Colon (tissue), 2 donors: ENCODE measurements at regions not wholly inside any gene's neighbourhood (a gene's known extent, or its start where the extent isn't known, plus 50 kb on each side); places are given as distances from the start of the nearest gene placed in this dataset.

Source experiments
- FAIRE-seq: peaks from 2 replicates; lab custom pipeline; 2012; peaks lifted over from hg19 to GRCh38; lab: Jason Lieb, UNC
- donor health status: control.
- donor health status: control.

DNA sequence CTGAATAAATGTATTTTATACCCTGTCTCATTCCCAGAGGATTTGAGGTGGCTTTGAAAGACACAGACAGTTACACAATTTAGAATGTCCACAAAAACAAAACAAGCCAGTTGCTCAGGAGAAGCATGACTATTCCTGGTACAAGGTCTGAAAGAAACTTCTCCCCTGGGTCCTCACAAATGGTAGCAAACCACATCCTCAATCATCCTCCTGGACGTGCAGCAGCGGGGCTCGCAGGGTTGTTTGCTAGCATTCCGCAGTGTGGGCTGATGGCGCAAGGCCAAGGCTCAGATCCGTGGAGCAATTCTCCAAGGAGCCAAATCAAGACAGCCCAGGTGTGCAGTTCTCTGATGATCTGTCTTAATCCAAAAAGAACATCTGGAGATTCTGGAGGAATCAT, 210.3 kb downstream of the ACTL7B start:
- no peak for FAIRE-seq

DNA sequence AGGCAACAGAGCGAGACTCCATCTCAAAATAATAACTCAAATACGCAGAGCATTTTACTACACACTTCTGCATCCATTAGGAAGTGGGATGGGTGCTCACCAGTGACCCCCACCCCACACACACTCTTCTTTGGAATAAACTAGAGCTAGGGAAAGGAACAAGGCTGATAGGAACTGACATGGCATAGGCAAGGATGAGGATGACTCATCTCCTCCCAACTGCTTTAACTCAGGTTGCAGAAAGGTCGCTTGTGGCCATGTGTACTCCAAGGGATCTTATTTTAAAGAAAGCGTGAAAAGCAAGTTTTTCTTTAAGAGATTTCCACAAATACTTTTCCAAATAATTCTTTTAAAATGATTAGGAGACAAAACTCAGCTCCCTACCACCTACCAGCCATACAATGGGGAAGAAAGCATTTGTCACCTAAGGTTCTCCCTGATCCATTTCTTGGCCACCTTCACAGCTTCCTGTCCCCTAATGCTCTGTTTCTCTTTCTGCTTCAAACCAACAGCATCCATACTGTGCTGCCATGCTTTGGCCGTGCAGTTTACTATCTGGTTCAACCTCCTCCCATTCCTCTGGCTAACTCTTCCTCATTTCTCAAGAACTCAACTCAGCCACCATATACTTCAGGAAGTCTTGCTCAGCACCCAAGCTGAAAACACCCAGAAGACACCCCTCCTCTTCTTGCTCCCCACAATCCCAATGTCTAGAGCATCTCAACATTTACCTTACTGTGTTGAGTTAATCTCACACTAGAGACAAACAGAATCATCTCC, 211.9 kb downstream of the ACTL7B start:
- no peak for FAIRE-seq

DNA sequence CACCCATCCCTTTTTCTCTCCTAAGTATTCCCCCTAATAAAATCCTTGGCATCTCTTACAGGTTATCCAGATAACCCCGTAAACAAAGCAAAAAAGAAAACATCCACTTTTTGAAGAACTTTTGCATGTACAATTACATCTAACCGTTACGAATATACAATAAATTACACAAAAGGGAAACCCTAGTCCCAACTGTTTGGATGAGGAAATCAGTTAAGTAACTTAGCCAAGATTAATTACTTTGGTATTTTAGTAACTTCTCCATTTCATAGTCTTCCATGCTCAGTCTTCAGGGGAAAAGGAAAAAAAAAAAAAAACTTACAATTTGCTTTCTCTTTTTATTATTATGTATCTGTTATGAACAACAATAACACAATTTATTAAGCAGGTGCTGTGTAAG, 212.9 kb downstream of the ACTL7B start:
- FAIRE-seq: no peak

DNA sequence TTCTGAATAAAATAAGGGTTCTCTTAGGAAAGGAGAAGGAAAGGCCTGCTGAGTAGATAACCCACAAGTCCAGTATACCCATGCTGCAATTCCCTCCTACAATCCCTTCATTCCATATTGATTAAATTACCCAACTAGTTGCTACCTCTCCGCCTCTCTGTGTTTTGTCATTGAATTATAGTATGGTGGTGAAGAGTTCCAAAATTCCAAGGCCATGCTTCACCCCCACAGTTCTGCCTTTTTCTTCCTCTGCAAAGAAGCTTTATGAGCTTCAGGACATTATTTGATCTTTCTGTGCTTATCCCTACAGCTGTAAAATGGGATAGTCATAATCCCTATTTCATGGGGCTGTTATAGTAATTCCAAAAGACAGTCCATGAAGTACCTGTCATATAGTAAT, 215.6 kb downstream of the ACTL7B start:
- no peak for FAIRE-seq

DNA sequence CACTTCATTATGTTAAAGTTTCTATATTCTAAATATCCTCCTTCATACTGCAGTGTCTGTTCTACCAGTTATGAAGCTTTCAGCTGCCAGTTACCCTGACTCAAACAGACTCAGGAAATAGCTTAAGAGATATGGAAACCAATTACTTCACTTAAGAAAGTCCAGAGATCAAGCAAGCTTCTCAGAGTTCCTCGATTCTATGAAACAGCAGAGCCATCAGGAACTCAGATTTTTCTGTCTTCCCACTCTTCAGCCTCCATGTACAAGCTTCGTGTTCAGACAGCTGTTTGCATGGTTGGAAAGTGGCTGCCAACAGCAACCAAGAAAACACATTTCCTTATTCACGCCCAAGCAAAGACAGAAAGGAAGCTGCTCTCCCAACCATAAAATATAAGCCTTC, 216.1 kb downstream of the ACTL7B start:
- no peak for FAIRE-seq

DNA sequence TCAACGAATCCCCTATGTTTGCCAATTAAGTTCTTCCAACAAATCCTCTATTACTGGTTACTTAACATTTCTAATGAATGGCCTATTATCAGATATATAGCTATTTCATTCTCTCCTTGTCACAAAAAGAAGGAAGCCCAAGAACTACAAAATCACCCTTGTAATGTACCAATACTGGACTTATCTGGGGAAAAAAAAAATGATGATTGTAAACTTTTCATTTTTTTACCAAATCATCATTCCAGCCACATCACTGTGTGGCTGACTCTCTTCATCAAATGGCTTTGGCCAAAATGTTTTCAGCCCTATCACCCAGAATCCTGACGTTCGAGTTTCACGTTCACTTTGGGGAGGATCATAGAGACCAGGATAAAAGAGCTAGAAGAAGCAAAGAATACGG, 216.7 kb downstream of the ACTL7B start:
- FAIRE-seq: no peak

DNA sequence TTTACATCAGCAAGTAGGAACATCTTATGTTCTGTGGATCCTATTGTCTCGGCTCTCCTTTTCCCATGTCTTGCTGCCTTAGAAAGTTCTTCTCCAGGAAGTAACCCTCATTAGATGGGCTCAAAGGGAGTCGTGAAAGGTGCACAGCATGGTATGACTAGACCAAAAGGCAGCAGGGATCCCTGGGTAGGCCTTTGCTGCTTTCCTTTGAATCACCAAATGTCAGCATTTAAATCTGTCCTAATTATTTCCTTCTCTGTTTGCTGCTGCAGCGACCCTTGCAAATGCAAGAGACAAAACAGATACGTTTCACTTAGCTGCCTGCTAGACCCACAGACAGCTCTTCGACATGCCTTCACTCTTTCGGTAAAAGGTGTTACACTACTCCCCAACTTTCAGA, 218.4 kb downstream of the ACTL7B start:
- FAIRE-seq: no peak

DNA sequence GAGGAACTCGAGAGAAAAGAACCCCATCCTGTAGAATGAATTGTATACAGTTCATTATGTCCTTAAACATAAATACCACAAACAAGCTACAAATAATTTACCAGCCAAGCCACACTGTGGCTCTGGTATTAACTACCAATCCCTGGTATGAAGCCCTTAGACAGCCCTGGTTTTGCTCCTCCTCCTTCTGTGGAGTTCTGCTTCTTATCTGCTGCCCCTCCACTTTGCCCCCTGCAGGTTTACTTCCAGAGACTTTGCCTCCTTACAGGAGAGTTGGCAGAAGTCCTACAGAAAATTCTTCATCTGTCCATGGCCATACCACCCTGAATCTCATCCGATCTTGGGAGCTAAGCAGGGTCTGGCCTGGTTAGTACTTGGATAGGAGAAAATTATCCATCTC, 219.8 kb downstream of the ACTL7B start:
- FAIRE-seq: no peak

DNA sequence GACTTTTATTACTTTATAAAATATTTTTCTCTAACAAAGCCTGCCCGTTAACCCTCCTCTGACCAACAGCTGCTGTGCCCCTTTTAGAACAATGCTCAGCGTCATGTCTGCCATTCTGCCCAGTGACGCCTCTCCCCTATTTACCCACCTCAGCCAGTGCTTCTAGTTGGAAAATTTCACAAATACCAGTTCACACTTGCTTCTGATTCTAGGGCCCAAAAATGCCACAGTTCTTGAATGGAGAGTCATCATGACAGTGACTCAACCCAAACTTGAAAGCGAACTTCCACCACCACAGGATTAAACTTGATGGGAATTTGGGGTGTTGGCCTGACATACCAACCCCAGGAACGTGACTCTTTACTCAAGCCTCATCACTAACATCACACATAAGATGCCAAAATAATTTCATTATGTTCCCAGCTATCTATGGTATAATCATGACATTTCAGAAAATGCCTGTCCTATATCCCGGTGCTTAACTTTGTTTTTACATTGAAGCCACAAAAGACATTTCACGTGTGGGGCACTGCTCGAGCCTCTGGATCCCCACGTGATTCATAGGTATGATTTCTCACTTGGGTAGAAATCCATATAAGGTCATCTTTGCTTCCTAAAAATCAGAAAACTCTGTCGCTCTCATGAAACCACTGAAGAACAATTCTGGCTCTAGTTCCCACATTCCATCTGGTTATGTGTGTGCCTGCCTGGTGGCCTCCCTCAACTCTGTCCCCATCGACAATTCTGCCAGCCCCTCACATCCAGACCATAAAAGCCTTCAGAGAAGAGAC, 220.9 kb downstream of the ACTL7B start:
- no peak for FAIRE-seq

DNA sequence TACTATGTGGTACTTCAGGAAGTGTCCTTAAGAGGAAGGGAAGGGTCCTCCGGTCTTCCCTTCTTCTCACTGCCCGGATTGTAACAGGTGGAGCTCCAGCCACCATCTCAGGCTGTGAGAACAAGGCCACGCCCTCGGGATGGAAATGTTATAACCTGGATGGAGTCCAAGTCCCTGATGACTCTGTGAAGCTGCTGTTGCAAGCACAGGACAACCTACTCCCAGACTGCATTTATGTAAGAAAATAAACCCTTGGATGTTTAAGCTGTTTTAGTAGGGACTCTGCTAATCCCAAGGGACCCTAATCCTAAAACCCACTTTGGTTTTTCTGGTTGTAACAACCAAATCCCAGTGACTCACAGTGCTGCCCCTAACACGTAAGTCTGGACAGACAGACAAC, 221.6 kb downstream of the ACTL7B start:
- no peak for FAIRE-seq

DNA sequence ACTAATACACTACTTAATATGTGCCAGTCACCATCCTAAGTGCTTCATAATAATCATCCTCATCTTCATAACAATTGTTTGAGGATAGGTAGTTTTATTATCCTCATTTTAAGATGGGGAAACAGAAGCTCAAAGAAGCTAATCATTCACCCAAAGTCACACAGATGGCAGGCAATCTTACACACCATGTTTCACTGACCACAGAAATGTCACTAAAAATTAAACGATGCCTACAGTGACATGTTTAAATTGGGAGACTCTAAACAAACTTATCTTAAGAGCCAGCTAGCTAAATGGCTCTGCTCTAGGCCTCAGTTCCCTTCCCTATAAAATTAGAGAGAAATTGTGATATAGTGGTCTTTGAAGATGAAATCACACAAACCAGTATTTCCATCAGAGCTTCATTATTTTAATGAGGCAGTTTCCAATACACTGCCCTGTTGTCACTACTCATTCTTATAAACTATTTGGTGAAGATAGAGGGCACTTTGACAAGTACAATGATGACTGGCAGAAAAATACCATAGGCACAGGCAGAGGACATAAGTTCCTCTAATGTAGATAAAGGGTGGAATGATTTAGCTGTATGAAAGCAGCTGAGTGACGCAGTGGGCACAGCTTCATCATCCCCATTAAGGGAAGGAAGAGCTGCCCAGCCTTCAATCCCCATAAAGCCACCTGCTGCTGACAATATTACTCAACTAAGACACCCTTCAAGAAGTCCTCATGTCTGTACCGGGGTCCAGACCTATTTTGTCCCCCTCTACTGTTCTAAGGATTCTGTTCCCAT, 224.1 kb downstream of the ACTL7B start:
- no peak for FAIRE-seq

DNA sequence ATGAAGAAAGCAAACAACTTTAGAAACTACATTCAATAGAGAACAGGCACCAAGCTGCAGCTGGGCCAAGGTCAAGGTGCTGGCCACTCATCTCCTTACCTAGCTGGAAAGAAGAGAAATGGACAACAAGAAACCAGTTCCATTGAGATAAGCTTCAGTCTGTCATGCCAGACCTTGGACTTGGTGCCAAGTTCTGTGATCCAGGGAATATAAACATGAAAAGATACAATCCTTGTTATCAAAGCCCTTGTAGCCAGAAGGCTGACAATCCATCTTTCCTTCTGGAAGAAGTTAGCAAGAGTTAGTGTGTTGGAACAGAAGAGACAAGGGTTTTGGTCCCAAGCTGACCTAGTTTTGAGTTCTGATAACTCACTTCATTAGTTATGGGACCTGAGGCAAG, 227.5 kb downstream of the ACTL7B start:
- no peak for FAIRE-seq

DNA sequence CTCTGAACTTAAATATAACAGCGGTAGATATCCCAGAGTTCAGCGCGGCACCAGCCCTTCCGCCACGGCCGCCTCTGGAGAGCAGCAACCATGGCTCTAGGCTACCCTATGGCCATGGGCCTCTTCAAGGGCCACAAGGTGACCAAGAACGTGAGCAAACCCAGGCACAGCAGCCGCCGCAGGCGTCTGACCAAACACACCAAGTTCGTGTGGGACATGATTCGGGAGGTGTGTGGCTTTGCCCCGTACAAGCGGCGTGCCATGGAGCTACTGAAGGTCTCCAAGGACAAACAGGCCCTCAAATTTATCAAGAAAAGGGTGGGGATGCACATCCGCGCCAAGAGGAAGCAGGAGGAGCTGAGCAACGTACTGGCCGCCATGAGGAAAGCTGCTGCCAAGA, 229.0 kb downstream of the ACTL7B start:
- FAIRE-seq: no peak

DNA sequence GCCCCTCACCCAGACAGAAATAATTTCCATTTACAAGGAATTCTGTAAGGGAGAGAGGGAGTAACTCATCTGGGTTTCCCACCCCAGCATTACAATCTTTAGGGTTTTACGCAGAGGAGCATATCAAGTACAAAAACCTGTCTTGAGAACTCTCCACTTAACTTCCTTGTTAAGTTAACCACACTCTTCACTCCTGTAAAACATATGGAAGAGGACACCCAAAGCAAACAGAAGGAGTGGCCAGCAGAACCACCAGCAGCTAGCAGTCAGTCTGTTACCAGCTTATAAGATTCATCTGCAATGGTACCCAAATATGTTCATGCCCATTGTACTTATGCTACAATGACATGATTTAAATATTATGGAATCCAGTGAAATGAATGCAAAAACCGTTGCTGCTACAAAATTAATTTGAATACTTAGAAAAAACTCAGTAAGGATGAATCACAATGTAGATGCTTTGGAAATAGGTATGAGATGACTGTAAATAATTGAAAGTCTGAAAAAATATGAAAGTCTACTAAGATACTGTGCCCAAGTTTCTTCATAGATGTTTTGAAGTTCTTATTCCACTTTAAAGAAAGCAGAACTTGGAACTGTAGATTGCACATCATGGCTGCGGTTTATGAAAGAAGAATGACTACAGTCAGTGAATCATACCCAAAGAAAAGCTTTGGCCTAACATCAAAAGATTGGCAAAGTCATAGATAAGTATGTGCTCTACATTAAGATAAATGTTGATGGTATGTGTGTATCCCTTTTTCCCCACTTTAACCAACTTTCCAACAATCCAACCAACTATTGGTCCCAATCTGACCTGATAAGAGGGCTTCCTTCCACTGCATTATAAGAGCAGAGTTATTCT, 233.6 kb downstream of the ACTL7B start:
- no peak for FAIRE-seq

DNA sequence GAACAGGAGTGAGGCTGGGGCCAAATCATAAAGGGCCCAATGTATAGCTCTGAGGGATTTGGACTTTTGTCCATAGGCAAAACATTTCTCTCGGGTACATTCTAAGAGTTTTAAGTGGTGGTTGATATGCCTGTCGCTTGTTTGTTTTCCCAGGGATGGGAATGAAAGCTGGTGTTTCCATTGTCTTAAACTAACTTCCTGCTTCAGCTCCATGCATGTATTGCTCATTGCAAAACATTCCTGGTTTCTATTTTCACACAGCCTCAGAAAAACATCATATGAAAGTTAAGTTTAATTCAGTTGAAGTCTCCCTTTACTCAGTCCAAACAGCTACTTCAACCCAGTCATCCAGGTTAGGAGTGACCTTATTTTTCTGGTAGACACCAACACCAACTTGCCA, 235.0 kb downstream of the ACTL7B start:
- FAIRE-seq: no peak

DNA sequence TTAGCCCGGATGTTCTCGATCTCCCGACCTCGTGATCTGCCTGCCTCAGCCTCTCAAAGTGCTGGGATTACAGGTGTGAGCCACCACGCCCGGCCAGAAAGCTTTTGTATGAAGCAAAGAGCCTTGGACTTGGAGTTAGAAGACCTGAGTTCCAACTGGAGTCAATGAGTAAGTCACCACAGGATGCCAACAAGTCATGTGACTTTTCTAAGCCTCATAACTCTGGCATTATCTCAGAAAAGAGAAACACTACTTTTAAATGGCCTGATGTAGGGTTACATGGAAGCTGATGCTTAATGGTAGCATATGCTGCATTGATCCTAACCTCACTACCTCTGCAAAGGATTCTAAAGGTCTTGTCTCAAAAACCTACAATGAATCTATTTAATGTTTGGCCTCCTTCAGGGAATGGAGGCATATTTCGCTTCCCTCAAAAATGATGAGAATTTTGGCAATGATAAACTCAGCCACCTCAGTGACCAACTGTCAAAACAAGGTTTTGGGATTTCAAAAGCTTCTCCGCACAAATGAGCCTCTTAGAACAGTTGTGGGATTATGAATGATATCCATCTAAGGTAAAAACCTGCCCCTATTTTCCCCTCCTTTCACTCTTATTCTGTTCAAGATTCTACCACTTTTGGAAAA, 236.8 kb downstream of the ACTL7B start:
- no peak for FAIRE-seq

DNA sequence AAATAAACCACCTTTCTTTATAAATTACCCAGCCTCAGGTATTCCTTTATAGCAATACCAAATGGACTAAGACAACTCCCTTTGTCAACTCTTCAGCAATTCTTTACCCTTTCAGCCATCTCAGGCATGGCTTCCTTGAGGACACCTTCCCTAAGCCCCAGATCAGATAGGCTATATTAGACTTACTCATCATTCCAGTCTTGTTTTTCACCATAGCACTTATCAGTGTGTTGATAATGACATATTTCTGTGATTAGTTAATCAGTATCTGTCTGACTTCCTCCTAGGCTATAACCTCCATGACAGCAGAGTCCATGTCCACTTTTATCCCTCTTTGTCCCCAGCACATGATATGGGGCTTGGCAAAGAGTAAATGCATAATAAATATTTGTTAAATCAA, 238.1 kb downstream of the ACTL7B start:
- no peak for FAIRE-seq

DNA sequence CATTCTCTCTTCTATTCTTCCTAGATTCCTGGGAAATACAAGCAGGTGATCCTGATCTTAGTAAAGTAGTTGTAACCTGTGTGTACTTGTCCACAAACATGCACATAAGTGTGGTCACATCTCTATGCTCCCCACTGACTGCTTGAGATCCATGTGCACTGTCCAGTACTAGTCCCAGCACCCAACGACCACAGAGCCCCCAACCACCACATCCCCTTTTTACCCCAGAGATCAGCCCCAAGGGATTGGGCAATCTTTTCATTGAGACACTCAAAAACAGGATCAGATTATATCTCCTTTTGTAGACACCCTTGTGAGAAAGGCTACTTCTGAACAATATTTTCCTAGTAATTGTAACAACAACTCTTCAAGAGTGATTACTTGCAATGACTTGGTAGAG, 240.6 kb downstream of the ACTL7B start:
- FAIRE-seq: no peak

DNA sequence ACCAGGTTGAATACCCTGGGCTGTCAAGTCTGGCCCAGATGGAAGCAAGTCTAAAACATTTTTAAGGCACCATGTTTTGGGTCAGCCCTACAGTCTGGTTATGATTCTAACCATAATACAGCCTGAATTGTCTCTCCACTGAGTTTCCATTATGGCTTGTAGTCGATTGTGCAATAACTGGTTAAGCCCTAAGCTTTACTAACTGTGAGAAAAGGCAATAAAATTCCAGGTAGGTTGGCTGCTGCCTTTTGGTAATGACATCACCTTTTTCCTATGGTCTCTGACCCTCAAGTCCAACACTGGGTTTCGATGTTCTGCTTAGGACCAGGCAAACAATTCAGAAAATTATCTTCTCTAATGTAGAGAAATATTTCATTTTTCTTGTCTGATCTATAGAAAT, 243.3 kb downstream of the ACTL7B start:
- FAIRE-seq: no peak

DNA sequence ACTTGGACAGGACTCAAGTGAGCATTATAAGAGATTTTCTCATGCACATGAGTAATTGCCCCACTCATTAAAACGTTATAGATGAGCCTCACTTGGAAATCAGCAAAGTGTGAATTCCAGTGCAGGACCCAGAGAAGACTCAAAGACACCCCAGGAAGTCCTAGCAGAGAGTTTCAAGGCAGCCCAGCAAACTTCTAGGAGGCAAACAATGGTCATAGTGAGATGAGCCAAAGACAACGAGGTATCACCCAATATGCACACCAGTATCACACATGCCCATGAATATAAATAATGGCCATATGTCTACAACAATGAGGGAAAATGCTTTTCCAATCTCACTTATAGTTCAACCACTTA, 245.9 kb downstream of the ACTL7B start:
- FAIRE-seq: no peak

DNA sequence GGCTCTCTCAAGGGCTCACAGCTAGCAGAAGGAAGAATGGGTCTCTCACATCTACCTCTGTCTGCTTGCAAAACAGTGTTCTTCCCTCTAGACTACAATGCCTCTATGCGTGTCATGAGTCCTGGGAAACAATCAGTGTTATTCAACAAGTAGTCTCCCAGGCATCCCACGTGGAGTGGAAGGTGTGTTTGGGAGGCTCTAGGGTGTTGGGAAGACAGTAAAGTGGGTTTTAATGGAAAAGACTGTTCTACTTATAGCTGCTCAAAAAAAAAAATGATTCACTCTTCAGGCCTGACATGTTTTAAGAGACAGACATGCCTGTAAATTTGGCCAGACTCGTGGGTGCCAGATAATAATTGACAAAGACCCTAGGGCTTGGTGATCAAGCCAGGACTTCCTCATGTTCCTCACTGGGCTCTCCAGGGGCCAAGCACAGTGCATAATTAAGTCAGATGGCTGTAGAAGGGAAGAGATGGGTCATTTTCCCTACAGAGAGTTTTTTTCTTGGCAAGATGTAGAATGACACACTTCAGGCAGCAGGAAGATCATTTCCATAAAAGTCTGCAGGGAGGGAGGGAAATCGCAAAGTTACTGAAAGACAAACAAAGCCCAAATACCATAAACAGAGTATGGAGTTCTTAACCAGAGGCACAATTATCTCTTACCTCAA, 246.4 kb downstream of the ACTL7B start:
- no peak for FAIRE-seq
